HG03469 (cell line): ENCODE measurements at regions not wholly inside any gene's neighbourhood (a gene's known extent, or its start where the extent isn't known, plus 50 kb on each side); places are given as distances from the start of the nearest gene placed in this dataset.
"Not testable (repeated sequence)": the region's sequence is repeated elsewhere in the genome, so short reads cannot be mapped to it uniquely, and the experiment has no call there.

ENCODE experiments used
- ATAC-seq: cut with Tn5 transposase; IDR thresholded peaks from one replicate; pipeline ENCODE4 v1.9.1; 2021; ENCODE audit warnings: mild to moderate bottlenecking, moderate library complexity, moderate number of reproducible peaks; ENCODE audit not compliant: unreplicated experiment

DNA sequence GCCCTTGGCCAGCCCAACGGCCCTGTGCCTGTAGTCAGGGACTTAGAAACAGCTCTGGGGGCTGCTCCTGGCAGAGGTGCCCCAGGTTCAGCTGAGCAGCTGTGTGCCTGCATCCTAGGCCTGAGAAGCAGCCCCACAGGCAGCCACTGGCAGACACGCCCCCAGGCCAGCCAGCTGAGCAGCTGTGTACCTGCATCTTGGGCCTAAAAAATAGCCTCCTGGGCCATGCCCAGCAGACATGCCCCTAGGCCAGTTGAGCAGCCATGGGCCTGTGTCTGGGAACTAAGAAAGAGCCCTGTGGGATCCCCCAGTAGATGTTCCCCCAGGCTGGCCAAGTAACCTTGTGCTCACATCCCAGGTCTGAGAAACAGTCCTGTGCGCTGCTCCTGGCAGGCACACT lies 64.0 kb downstream of the TBR1 start:
- ATAC-seq: no peak

DNA sequence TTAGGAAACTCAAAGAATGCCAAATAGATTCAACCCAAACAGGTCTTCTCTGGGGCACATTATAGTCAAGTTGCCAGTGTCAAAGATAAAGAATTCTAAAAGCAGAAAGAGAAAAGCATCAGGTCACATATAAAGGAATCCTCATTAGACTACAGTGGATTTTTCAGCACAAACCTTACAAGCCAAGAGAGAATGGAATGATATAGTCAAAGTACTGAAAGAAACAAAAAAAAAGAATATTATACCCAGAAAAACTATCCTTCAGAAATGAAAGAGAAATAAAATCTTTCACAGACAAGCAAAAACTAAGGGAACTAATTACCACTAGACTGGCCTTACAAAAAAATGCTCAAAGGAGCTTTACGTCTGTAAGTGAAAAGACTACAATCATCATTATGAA lies 65.5 kb downstream of the TBR1 start:
- no peak for ATAC-seq

DNA sequence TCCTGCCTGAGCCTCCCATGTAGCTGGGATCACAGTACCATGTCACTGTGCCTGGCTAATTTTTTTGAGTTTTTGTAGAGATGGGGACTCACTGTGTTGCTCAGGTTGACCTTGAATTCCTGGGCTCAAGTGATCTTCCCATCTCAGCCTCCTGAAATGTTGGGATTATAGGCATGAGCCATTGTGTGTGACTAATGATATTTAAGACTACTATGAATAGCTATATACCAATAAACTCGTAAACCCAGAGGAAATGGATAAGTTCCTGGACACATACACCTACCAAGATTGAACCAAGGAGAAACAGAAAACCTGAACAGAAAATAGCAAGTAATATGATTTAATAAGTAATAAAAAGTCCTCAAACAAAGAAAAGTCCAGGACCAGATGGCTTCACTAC lies 68.0 kb downstream of the TBR1 start:
- ATAC-seq: no peak

DNA sequence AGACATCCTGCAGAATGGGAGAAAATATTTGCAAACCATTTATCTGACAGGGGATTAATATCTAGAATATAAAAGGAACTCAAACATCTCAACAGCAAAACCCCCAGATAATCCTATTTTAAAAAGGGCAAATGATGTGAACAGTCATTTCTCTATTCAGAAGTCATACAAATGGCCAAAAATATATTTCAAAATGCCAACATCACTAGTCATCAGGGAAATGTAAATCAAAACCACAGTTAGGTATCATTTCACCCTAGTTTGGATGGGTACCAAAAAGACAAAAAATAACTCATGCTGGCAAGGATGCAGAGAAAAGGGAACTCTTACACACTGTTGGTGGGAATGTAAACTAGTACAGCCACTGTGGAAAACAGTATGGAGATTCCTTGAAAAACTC lies 70.0 kb downstream of the TBR1 start:
- ATAC-seq: no peak

DNA sequence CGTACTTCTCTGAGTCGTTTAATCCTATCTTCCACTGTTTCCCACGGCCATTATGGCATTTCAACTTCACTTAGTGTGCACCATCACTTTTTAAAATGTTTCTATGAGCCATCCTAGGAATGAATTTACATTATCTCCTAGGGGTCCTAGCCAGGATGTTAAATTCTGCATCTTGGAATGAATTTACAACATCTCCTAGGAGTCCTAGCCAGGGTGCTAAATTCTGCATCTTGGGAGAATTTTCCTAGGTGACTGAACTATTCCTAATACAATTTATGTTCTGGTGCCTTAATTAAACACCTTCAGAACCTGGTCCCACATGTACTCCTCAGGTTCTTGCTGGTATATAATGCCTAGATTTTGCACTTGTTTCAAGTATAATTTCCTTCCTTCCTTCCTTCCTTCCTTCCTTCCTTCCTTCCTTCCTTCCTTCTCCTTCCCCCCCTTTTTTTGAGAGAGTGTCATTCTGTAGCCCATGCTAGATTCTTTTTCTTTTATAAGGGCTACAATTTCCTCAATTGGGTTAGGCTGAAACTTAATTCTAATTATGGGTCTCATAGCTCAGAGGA lies 72.1 kb downstream of the TBR1 start:
- ATAC-seq: no peak

DNA sequence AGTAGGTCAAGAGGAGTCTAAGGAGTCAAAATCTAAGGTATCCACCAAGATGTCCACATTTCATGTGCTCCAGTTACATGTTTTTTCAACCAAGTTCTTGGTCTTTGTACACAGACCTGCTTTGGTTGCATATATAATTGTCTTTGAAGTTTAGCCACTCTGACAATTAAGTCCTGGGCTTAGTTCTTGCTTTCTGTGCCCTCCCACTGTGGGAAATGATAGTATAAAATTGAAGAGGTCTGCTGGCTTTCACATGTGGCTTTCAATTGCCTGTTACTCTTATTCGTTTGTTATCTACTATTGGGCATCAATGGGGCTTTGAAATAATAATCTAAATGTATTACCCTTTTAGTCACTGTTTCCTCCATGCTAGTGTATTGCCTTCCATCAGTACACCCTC lies 72.8 kb downstream of the TBR1 start:
- no peak for ATAC-seq

DNA sequence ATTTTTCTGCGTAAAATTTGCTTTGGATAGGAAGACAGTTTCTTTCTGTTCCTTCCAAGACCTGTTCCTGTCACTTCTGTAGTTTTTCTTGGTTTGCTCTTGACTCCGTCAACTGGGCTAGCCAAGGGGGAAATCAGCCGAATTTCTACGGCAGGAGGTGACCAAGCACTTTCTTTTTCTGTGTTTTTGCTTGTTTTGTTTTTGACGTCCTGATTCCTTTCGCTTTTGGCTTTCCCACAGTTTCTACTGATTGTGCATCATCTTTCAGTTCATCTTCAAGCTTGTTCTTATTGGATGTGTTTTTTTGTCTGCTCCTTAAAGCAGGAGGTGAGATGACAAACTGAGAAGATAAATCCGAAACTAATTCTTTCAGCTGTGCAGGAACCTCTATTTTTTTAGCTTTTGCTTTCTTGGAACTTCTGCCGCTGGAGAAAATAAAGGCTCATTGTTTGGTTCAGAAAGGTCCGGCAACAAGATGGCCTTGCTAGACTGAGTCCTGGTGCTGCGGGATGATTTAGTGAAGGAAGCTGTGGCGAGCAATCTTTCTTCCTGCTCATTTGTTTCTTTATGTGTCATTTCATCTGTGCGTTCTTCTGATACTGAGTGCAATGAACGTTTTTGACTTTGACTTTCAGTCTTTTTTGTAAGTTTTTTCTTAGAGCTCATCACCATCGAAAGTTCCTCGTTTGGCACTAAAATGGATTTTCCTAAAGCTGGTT lies 85.0 kb downstream of the TBR1 start:
- peak; percentile 40 for ATAC-seq

DNA sequence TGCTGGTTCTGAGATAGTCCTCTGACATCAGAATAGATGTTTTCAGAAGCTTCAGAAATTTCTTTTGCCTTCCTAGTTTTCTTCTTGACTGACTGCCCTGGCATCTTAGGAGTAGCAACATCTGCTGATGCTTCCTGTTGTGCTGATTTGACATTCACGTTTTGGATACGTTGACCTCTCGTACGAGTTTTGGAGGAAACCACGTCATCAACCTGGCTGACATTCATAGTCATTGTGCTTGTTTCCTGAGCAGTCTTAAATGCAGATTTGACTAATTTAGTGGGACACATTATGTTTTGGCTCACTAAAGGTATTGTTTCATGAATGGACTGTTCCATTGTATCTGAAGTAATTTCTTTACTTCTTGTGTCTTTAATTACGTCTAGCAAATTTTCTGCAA lies 86.2 kb downstream of the TBR1 start:
- not testable (repeated sequence) for ATAC-seq

DNA sequence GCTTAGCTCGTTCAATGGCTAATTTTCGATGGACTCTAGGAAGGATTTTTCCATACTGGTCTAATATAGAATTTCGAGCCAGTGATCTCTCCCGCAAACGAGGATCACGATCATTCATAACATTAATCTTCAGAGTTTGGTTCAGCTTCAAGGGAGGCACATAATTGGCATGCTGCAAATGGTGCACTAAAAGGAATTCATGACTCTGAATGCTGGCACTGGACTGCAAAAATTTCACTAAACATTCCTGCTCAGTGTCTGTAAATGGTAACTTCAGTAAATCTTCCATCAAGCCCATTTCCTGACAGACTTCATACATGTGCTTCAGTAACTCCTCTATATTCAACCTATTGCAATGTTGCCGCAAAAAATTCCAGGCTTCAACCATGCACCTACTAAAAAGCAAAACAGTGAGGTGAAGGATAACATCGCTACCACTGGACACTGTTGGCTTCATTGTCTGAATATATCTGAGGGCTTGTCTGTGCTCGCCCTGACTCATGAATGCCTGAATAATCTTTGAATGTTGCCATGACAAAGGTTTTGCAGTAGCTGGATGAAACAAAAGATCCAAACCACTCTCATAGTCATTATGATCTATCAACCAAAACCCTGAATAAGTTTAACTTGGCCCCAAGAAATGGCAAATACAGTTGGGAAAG lies 88.7 kb downstream of the TBR1 start:
- not testable (repeated sequence) for ATAC-seq

DNA sequence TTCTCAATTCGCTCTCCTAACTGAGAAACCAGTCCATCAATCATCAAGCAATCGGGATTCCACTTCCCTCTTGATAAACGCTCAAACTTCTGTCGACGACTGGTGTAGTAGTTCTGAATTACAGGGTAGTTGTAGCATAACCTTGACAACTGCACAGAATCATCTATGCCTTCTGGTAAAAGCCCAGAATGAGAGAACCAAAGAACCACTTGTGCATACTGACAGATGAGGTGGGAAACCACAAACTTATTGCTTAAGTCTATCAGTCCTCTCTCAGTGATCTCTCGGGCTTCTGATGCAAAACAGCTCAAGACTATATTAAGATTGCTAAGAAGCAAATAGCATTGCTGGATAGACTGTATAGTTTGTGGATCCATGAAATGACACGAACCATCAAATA lies 89.4 kb downstream of the TBR1 start:
- not testable (repeated sequence) for ATAC-seq

DNA sequence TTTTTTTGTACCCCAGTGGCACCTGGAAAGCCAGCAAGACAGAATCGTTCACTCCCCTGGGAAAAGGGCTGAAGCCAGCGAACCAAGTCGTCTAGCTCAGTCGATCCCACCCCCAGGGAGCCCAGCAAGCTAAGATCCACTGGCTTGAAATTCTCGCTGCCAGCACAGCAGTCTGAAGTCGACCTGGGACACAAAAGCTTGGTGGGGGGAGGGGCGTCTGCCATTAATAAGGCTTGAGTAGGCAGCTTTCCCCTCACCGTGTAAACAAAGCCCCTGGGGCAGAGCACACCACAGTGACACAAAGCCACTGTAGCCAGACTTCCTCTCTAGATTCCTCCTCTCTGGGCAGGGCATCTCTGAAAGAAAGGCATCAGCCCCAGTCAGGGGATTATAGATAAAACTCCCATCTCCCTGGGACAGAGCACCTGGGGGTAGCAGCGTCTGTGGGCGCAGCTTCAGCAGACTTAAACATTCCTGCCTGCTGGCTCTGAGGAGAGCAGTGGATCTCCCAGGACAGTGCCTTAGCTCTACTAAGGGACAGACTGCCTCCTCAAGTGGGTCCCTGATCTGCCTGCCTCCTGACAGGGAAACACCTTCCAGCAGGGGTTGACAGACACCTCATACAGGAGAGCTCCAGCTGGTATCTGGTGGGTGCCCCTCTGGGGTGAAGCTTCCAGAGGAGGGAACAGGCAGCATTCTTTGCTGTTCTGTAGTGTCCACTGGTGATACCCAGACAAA lies 97.4 kb downstream of the TBR1 start:
- ATAC-seq: not testable (repeated sequence)

DNA sequence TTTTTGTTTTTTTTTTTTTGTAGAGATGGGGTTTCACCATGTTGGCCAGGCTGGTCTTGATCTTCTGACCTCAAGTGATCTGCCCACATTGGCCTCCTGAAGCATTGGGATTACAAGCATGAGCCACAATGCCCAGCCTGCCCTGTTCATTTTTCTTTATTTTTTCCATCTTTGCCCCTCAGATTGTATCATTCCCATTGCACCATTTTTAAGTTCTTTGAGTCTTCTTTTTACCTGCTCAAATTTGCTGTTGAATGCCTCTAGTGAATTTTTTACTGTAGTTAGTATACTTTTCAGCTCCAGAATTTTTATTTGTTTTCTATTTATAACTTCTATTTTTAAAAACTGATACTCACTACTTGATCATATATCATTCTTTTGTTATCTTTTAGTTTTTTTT lies 101.4 kb upstream of the SLC4A10 start:
- ATAC-seq: no peak

DNA sequence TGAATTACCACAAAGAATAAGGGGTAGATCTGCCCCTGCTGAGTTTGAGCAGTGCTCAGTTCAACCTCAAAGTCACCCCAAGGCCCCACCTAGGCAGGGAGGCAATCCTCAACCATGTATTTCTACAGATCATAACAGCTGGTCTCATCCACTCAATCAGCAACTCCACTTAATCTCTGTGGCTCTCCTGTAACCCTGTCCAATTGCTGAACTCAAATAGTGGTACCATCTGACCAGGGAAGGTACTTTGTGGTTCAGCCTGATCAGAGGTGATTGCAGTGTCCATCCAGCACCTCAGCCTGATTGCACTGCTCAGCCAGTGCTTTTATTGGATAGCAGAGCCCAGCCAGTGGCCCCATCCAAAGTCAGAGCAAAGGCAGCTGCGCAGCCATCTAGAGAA lies 91.0 kb upstream of the SLC4A10 start:
- no peak for ATAC-seq

DNA sequence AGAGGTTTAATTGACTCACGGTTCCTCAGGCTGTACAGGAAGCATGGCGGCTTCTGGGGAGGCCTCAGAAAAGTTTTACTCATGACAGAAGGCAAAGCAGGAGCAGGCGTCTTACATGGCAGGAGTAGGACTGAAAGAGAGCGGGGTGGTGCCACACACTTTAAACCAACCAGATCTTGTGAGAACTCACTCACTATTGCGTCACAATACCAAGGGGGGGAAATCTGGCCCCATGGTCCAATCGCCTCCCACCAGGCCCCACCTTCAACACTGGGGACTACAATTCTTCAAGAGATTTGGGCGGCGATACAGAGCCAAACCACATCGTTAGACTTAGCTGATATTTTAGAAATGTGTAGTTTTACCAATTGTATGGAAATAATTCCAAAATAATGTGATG lies 77.6 kb upstream of the SLC4A10 start:
- ATAC-seq: no peak

DNA sequence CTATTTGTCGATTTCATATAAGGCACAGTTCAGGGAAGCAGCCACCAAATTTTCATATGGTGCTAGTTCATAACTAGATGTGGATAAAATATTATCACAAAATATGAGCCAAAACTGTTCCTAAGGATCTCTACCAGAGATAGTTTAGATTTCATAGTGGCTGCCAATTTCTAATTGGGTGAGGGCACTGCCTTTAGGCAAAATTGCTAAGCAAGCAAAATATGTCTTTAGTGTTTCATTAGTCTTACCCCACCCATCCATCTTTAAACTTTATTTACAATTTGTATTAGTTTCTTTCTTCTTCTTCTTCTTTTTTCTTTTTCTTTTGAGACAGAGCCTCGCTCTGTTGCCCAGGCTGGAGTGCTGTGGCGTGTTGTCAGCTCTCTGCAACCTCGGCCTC lies 77.1 kb upstream of the SLC4A10 start:
- no peak for ATAC-seq

DNA sequence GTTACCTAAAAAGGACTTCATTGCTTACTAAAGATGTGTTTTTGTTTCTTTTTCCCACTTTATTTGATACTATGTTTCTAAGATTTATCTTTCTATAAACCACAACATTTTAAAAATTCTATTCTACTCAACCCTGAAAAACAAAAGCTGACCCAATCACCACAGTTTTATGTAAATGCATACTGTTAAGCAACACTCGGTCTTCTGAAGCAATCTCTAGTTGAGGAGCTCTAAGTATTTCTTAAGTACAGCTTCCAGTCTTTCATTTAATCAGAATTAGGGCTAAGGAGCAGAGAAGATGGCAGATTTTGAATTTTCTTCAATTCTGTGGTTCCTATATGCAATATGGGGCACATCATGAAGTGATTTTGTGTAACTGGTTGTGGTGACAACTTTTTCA lies 72.2 kb upstream of the SLC4A10 start:
- ATAC-seq: no peak

DNA sequence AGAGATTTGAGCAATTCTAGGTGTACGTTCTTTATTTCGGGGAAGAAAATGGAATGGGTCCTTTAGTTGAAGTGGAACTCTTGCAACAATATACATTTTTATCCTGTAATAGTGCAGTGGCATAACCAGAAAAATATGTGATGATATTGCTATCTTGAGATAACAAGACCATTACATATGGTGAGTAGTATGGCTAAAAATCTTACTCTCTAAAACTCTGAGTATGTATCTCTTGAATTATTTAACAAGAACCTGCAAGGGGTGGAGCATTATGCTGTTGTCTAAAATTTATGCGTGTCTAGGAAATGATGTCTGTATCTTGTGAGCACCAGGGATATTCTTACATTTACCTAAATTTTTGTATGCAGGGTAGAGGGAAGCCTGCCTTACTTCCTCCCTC lies 68.4 kb upstream of the SLC4A10 start:
- no peak for ATAC-seq

DNA sequence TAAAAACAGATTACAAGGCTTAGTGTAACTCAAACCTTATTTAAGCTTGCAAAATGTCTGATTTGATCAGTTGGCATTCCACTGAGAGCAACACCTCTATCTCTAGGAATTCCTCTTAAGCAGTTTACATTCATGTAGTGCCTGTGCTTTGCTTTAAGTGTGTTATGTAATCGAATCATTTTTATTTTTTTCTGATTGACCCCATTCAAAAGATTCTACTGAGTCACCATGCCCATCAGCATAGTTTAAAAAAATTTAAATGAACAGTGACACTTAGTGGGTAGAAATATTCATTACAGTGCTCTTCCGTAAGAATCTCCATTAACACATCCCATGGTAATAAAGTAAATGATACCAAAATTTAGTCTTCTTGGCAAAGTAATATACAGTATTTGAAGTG lies 67.8 kb upstream of the SLC4A10 start:
- ATAC-seq: no peak

DNA sequence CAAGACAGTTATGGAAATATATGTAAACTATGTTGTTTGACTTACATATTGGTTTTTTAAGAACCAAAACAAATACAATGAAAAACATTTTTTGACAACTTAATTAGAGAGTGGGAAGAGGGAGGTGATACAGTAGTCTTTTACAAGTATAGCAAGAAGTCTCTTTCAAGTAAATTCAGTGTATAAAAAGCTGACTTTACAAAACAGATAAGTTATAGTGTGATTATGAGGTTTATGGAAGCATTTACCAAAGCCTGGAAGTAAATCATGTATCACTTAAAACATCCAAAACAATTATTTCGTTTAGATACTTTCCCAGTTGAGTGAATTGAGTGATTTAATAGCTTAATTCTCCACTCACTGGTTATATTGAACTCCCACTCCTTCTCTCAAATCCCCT lies 66.7 kb upstream of the SLC4A10 start:
- no peak for ATAC-seq

DNA sequence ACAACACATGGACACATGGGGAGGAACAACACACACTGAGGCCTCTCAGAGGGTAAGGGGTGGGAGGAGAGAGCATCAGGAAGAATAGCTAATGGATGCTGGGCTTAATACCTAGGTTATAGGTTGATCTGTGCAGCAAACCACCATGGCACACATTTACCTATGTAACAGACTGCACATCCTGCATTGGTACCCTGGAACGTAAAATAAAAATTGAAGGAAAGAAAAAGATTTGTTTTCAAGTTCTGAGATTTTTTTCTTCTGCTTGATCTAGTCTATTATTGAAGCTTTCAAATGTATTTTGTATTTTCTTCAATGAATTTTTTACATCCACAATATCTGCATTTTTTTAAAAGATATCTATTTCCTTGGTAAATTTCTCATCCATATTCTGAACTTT lies 59.3 kb upstream of the SLC4A10 start:
- no peak for ATAC-seq

DNA sequence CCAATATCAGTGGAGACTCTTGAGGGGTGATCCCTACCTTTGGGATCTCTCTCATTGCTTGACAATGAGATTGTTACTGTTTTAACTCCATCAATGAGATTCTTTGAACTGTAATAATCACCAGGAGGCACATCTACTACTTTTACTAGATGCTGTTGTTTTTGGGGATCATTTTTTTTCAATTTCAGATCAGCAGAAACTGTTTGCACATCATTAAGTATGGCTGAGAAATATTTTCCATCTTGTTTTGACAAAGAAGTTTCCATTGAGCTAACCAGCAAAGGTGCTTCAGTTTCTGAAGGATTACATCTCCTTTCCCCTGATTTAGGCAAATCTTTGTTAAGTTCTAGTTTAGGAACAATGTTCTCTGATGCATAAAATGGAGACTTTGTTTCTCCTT lies 54.8 kb upstream of the SLC4A10 start:
- no peak for ATAC-seq
